Activated CD4-positive, alpha-beta T cell treated with anti-CD3 and anti-CD28 coated beads for 36 hours (primary cell): ENCODE measurements at regions not wholly inside any gene's neighbourhood (a gene's known extent, or its start where the extent isn't known, plus 50 kb on each side); places are given as distances from the start of the nearest gene placed in this dataset.

Source experiments
- ATAC-seq: fragments of 200-7000 bp; cut with Tn5 transposase; one replicate; pipeline ENCODE4 v1.10.0; 2021; ENCODE audit warnings: mild to moderate bottlenecking, moderate library complexity
- CTCF ChIA-PET: fragments of 350-600 bp; sonication (Branson Sonifier 250); formaldehyde crosslinking; loops from one replicate; lab custom pipeline; 2021; ENCODE audit warnings: antibody characterized with exemption; lab: Charles Lee
- POLR2A ChIA-PET: fragments of 350-600 bp; sonication (Branson Sonifier 250); formaldehyde crosslinking; loops from one replicate; lab custom pipeline; 2021; ENCODE audit warnings: antibody characterized with exemption, inconsistent platforms; lab: Charles Lee
- DNase-seq: peaks from one replicate; pipeline ENCODE4 v3.0.0-alpha.2; 2020
- H3K27ac Mint-ChIP-seq: one replicate; pipeline ENCODE4 v1.8.0; 2021; ENCODE audit warnings: mixed read lengths
- H3K27me3 Mint-ChIP-seq: one replicate; pipeline ENCODE4 v1.8.0; 2021; ENCODE audit warnings: mixed read lengths
- H3K36me3 Mint-ChIP-seq: one replicate; pipeline ENCODE4 v1.8.0; 2021; ENCODE audit warnings: low read depth, mixed read lengths
- H3K4me1 Mint-ChIP-seq: one replicate; pipeline ENCODE4 v1.8.0; 2021; ENCODE audit warnings: mixed read lengths
- H3K4me3 Mint-ChIP-seq: one replicate; pipeline ENCODE4 v1.8.0; 2021; ENCODE audit warnings: mild to moderate bottlenecking, moderate library complexity, mixed read lengths
- H3K9me3 Mint-ChIP-seq: one replicate; pipeline ENCODE4 v1.8.0; 2021; ENCODE audit warnings: low read depth, mixed read lengths
- intact Hi-C, 2 experiments: fragments of 100-400 bp; cut with DNase I in 1 of 2; cut with micrococcal nuclease in 1 of 2; formaldehyde crosslinking; loops; one replicate each; pipeline versions ENCODE4 v1.14.2 to v1.15.1; 2022 to 2024; cut with DNase I, micrococcal nuclease

- Mint-ChIP-seq H3K4me1 (no peaks in the 10 kb centered on the region), H3K27ac (no peak overlapping the region), H3K4me3 (no peak overlapping the region), H3K36me3 (no peaks in the 10 kb centered on the region), H3K27me3 (no peaks in the 10 kb centered on the region), H3K9me3 (no peaks in the 10 kb centered on the region)
- intact Hi-C loops = no loop called here
- ATAC-seq = no peak
- DNase-seq = no peak
- CTCF ChIA-PET = no interaction called here
- POLR2A ChIA-PET = no interaction called here
These were observed 292.8 kb upstream of the ZNF717 start for GRCh38 chr3:76078101-76078500.

DNA sequence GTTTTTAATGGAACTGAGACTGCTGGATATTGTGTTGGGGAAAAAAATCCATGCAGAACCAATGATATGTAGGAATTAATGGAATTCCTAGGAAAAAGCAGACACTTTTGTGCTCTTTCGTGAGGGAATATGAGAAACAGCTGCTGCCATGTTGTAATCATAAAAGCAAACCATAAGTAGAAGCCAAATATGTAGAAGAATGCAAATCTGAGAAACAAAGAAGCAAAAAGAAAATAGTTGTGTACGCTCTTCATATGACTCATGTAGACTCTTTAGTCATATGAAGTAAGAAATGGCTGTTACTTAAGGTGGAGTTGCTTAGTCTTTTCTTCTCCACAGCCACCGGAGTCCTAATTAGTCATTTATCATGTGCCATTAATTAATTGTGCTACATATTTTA, 298.6 kb upstream of the ZNF717 start:
- ChIA-PET POLR2A (no interaction called here), CTCF (no interaction called here)
- DNase-seq = no peak

DNA sequence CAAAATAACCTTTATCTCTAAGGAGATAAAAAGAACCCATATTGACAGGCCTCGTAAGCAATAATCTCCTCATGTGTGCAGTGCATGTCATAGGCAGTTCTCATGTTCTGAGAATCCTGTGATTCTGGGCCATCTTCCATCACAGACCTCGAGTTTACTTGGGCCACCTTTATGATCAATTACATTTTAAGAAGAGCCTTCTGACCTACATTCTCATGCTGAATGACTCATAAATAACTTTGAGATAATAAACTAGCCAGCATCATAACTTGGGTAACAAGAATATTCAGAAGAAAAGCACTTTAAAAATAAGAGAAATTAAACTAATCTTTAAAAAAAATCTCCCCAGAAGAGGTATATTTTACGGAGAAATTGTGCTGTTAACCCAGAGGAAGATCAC, 310.7 kb upstream of the ZNF717 start:
- no peaks in the 10 kb centered on the region for H3K36me3 Mint-ChIP-seq
- no peak for ATAC-seq
- H3K4me3 Mint-ChIP-seq = no peak overlapping the region
- peaks cover 3% of the 10 kb centered on the region for H3K9me3 Mint-ChIP-seq
- H3K27me3 Mint-ChIP-seq = no peaks in the 10 kb centered on the region
- intact Hi-C loops = no loop called here
- CTCF ChIA-PET = no interaction called here
- no peak for DNase-seq
- H3K4me1 Mint-ChIP-seq = no peaks in the 10 kb centered on the region
- no peak overlapping the region for H3K27ac Mint-ChIP-seq
- POLR2A ChIA-PET = no interaction called here

More for the DNA sequence above, 298.6 kb upstream of the ZNF717 start:
- peaks cover 4% of the 10 kb centered on the region for H3K9me3 Mint-ChIP-seq
- H3K27me3 Mint-ChIP-seq = no peaks in the 10 kb centered on the region
- no peak for ATAC-seq
- H3K4me3 Mint-ChIP-seq = no peak overlapping the region
- intact Hi-C loops = no loop called here
- H3K27ac Mint-ChIP-seq = no peak overlapping the region
- H3K36me3 Mint-ChIP-seq = no peaks in the 10 kb centered on the region
- H3K4me1 Mint-ChIP-seq = no peaks in the 10 kb centered on the region

DNA sequence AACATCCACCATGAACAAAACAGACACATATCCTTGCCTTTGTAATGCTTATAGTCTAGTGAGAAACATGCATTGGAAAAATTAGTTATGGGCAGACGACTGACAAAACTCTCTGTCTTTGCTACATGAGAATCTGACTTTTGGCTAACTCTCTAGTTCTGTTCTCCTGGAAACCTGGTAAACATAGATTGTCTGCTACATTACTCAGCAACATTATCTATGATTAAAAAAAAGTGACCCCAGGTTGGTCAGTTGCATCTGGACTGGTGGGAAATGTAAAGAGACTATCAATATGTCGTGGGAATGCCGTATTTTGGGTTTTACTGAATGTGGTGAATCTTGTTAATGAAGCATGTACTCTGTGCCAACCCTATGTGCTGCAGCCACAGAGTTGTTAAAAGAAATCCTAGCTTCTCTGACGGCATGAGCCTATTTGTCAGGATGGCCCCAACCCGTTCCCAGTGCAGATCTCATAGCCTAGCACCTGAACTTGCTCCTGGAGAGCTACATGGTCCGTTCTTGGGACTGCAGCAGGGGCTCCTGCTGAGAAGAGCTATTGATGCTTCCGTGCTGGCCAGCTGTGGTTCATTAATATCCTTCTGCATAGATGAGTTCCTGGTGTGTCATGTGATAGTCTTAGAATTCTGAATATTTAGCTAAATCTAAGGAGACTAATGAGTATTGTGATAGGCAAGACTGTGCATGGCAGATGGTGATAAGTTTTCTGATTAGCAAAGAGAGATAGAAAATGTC, 311.7 kb upstream of the ZNF717 start:
- Mint-ChIP-seq H3K27me3 (no peaks in the 10 kb centered on the region), H3K27ac (no peak overlapping the region), H3K36me3 (no peaks in the 10 kb centered on the region), H3K4me3 (no peak overlapping the region), H3K9me3 (peaks cover 3% of the 10 kb centered on the region), H3K4me1 (no peaks in the 10 kb centered on the region)
- DNase-seq (no peak), ATAC-seq (no peak)
- ChIA-PET CTCF (no interaction called here), POLR2A (no interaction called here)
- intact Hi-C loops = no loop called here

DNA sequence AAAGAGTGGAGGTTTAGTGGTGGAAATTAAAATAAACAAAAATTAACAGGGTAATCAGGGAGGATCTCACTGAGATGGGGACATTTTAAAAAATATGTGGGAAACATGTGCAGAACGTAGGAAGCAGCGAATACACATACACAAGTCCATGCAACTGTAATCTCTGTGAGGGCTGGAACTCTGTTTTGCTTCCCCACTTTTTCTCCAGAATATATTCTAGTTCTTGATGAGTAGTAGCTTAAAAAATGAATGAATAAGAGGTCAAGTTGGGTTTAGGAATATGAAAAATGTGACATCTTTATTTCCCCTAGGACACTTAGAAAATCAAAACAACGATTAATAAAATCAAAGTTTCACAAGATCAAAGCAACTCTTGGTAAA, 312.2 kb upstream of the ZNF717 start:
- ATAC-seq (no peak), DNase-seq (no peak)
- Mint-ChIP-seq H3K4me3 (no peak overlapping the region), H3K9me3 (peaks cover 5% of the 10 kb centered on the region), H3K36me3 (no peaks in the 10 kb centered on the region), H3K27me3 (no peaks in the 10 kb centered on the region), H3K4me1 (no peaks in the 10 kb centered on the region), H3K27ac (no peak overlapping the region)
- POLR2A ChIA-PET = no interaction called here
- CTCF ChIA-PET = no interaction called here
- intact Hi-C loops = no loop called here

- intact Hi-C loops = no loop called here
These were observed 314.6 kb upstream of the ZNF717 start for GRCh38 chr3:76099956-76100355.

DNA sequence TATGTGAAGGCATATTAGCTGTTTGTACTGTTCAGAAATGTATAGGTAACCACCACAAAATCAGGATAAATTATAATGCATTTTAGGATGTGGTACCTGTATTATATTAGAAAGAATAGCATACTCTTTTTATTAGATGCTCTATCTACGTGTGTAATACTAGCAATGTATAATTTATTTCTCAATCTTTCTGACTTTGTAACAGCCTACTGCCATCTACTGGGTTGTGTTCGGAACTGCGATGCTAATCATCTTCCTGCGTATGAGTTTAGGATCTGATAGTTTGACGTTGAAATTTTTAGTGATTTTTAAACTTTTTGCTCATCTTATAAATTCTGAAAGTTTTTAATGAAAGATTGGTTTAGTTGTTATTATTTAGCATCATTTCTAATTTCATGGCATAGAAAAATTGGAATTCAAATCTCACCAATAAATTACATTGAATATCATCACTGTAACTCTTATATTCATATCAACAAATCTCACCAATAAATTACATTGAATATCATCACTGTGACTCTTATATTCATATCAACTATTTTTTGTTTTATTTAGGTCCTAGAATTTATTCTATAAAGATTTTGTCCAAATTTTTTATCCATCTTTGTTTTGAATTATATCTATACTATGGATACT, 322.7 kb upstream of the ZNF717 start:
- Mint-ChIP-seq H3K9me3 (peaks cover 2% of the 10 kb centered on the region), H3K36me3 (no peaks in the 10 kb centered on the region), H3K27ac (no peak overlapping the region), H3K4me1 (no peaks in the 10 kb centered on the region), H3K27me3 (no peaks in the 10 kb centered on the region), H3K4me3 (no peak overlapping the region)
- ATAC-seq = no peak
- peak; percentile 10 for DNase-seq
- intact Hi-C loops = no loop called here
- ChIA-PET POLR2A (no interaction called here), CTCF (no interaction called here)

More at GRCh38 chr3:76099956-76100355, 314.6 kb upstream of the ZNF717 start:
- ChIA-PET POLR2A (interaction anchor here (0.6 kb wide), 1 partner anchor 103 kb away, joined by 6 read pairs; no protein-coding TSS in a partner anchor), CTCF (no interaction called here)
- H3K4me3 Mint-ChIP-seq = no peak overlapping the region
- H3K9me3 Mint-ChIP-seq = peaks cover 5% of the 10 kb centered on the region
- DNase-seq (no peak), ATAC-seq (no peak)
- no peaks in the 10 kb centered on the region for H3K36me3 Mint-ChIP-seq
- H3K27me3 Mint-ChIP-seq = no peaks in the 10 kb centered on the region
- no peaks in the 10 kb centered on the region for H3K4me1 Mint-ChIP-seq
- no peak overlapping the region for H3K27ac Mint-ChIP-seq

DNA sequence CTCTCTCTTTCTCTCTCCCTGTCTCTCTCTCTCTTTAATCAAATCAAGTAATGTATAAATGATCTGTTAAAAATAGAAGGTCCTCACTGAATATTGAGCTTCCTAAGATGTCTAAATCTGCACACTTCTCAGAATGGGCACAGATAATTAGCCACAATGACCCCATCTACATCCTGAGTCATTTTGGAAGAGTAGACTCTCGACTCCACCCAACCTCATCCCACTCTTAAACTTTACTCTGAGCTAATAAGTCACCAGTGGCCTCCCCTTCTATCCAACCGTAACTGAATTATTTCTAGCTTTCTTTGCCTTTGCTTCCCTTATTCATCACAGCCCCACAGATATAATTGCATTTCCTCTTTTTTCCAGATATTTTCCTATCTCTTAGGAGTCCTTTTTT, 326.5 kb upstream of the ZNF717 start:
- Mint-ChIP-seq H3K27me3 (no peaks in the 10 kb centered on the region), H3K27ac (no peak overlapping the region), H3K4me1 (no peaks in the 10 kb centered on the region), H3K4me3 (no peak overlapping the region), H3K36me3 (no peaks in the 10 kb centered on the region), H3K9me3 (peaks cover 2% of the 10 kb centered on the region)
- CTCF ChIA-PET = no interaction called here
- no peak for ATAC-seq
- intact Hi-C loops = no loop called here
- POLR2A ChIA-PET = no interaction called here
- DNase-seq = no peak

DNA sequence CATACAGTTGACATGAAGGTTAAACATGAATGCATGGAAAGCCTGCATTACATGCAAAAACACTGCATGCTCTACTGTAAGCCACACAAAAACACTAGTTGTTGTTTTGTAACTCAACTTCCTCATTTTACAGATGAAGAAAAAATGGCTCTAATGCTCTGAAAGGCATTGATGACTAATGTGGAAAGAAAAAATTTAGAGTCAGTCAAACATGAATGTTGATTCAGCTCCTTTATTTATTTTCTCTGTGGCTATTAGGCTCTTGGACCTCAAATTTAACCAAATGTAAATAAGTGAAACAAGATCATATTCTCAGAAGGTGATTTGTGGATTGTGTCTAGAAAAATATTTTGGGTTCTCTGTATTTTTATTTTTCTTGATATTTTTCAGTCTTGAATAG, 336.7 kb upstream of the ZNF717 start:
- no peak overlapping the region for H3K4me3 Mint-ChIP-seq
- no peaks in the 10 kb centered on the region for H3K27me3 Mint-ChIP-seq
- ATAC-seq (no peak), DNase-seq (no peak)
- ChIA-PET CTCF (no interaction called here), POLR2A (no interaction called here)
- intact Hi-C loops = no loop called here
- H3K9me3 Mint-ChIP-seq = peaks cover 3% of the 10 kb centered on the region
- H3K4me1 Mint-ChIP-seq = no peaks in the 10 kb centered on the region
- no peak overlapping the region for H3K27ac Mint-ChIP-seq
- H3K36me3 Mint-ChIP-seq = no peaks in the 10 kb centered on the region

DNA sequence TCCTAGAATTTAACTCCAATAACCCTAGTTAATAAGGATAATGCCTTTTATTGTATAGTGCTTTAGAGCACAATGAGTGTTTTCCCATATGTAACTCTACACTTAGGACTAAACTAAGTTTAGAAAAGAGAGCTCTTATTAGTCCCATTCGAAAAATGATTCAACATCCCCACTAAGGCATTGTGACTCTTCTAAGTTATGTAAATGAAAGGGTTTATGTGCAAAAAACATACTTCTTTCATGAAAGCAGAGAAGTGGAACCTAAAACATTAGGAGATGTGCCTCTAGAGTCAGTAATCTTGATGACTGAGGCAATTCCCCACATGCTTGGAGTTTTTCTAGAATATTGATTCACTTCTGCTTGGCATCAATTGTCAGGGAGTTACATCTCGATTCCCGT, 344.1 kb upstream of the ZNF717 start:
- DNase-seq = no peak
- Mint-ChIP-seq H3K27me3 (no peaks in the 10 kb centered on the region), H3K9me3 (peaks cover 3% of the 10 kb centered on the region), H3K36me3 (no peaks in the 10 kb centered on the region), H3K27ac (no peak overlapping the region), H3K4me1 (no peaks in the 10 kb centered on the region), H3K4me3 (no peak overlapping the region)
- intact Hi-C loops = no loop called here
- no peak for ATAC-seq
- ChIA-PET CTCF (no interaction called here), POLR2A (no interaction called here)

DNA sequence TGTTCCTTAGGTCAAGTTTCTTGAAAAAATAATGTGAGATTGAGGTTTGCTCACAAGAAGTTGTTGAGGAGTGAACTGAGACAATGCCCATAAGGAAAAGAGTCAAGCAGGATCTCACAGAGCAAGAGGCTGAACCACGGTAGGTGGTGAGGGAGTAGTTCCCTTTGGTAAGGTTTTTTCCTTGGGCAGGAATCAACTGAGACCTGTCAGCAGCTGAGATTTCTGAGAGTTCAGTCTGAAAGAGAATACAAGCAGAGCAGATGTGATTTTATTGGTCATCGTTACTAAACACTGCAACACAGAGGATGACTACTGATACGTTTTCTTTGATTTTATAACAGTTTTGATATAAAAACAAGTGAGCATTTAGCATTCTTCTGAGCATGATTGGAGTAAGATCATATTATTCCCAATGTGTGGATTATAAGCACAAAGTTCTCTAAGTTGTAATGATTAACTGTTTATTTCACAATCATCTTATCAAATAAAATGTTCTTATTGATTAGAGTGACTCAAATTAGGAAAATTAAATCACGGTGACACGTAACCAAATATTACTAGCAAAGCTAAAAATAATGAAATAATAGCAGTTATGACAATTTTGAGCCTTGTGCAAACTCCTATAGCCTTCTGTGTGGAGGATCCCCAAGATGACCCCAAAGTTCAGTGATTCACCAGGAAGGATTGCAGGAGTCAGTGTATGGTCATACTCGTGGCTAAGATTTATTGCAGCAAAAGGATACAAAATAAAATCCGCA, 346.2 kb upstream of the ZNF717 start:
- POLR2A ChIA-PET = no interaction called here
- Mint-ChIP-seq H3K4me3 (no peak overlapping the region), H3K27ac (no peak overlapping the region), H3K36me3 (no peaks in the 10 kb centered on the region), H3K4me1 (no peaks in the 10 kb centered on the region), H3K27me3 (no peaks in the 10 kb centered on the region), H3K9me3 (peaks cover 3% of the 10 kb centered on the region)
- DNase-seq (no peak), ATAC-seq (no peak)
- CTCF ChIA-PET = no interaction called here
- intact Hi-C loops = no loop called here

GRCh38 chr3:76132154-76132470, 346.8 kb upstream of the ZNF717 start:
- intact Hi-C loops = no loop called here
- ChIA-PET POLR2A (no interaction called here), CTCF (no interaction called here)
- no peak for DNase-seq
- Mint-ChIP-seq H3K27ac (no peak overlapping the region), H3K9me3 (peaks cover 3% of the 10 kb centered on the region), H3K4me3 (no peak overlapping the region), H3K36me3 (no peaks in the 10 kb centered on the region), H3K4me1 (no peaks in the 10 kb centered on the region), H3K27me3 (no peaks in the 10 kb centered on the region)
- ATAC-seq = no peak
